ENCODE measurements at regions not wholly inside any gene's neighbourhood (a gene's known extent, or its start where the extent isn't known, plus 50 kb on each side); places are given as distances from the start of the nearest gene placed in this dataset.
"Not testable (repeated sequence)": the region's sequence is repeated elsewhere in the genome, so short reads cannot be mapped to it uniquely, and the experiment has no call there.

DNA sequence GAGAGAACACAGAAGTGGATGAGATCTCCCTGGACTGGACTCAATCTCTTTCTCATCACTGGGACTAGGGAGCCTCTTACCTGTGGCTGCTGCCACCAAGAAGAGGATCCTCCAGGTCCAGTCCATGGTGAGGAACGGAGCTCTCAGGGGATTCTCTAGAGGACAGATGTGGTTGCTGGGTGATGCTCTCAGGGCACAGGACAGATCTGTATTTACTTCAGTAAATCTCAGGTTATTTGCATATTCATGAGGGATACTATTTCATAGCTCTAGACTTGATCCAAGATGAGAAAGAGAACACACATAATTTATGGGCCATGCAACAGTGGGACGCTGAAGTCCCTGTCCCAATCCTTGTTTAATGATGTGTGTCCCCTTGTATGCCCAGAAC is 460.5 kb downstream of the TMEM121 start:
- H3K27me3 ChIP-seq: no peaks in the 10 kb centered on the region
- WGBS, 2 donors: 65 to 76% methylated on average over 2 of the region's 2 CpGs
- no peak overlapping the region for H3K4me3 ChIP-seq
- no peaks in the 10 kb centered on the region for H3K36me3 ChIP-seq (ENCODE audit: low read depth, missing control alignments)
- H3K9me3 ChIP-seq: no peaks in the 10 kb centered on the region
- TF ChIP-seq POLR2A (IDR thresholded peaks at IDR 0.05): no peak
- TF ChIP-seq, protein P1, sequence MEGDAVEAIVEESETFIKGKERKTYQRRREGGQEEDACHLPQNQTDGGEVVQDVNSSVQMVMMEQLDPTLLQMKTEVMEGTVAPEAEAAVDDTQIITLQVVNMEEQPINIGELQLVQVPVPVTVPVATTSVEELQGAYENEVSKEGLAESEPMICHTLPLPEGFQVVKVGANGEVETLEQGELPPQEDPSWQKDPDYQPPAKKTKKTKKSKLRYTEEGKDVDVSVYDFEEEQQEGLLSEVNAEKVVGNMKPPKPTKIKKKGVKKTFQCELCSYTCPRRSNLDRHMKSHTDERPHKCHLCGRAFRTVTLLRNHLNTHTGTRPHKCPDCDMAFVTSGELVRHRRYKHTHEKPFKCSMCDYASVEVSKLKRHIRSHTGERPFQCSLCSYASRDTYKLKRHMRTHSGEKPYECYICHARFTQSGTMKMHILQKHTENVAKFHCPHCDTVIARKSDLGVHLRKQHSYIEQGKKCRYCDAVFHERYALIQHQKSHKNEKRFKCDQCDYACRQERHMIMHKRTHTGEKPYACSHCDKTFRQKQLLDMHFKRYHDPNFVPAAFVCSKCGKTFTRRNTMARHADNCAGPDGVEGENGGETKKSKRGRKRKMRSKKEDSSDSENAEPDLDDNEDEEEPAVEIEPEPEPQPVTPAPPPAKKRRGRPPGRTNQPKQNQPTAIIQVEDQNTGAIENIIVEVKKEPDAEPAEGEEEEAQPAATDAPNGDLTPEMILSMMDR (IDR thresholded peaks at IDR 0.05): no peak
- no peak for DNase-seq
- no peaks in the 10 kb centered on the region for H3K4me1 ChIP-seq
- intact Hi-C loops (cut with DNase I; ENCODE audit: low total_unique reads): no loop called here
- H3K27ac ChIP-seq: no peak overlapping the region

DNA sequence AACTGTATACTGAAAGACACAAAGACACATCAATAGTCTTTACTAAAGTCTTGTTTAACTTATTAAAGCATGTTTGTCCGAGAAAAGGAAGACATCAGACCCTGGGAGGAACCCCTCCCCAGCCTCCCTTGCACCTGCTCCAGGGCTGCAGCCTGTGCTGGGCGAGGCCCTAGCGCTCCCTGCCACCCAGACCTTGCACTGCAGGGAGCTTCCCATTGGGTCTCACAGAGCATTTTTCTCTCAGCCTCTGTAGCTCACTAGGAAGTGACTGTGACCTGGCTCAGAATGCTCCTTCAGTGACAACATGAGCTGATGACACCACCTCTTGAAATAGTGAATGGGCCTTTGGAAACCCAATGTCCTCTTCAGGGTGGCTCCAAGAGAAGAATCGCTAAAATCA is 461.2 kb downstream of the TMEM121 start:
- no peak for DNase-seq
- WGBS, 2 donors: 68 to 78% methylated on average over 4 of the region's 4 CpGs
- no peaks in the 10 kb centered on the region for H3K9me3 ChIP-seq

DNA sequence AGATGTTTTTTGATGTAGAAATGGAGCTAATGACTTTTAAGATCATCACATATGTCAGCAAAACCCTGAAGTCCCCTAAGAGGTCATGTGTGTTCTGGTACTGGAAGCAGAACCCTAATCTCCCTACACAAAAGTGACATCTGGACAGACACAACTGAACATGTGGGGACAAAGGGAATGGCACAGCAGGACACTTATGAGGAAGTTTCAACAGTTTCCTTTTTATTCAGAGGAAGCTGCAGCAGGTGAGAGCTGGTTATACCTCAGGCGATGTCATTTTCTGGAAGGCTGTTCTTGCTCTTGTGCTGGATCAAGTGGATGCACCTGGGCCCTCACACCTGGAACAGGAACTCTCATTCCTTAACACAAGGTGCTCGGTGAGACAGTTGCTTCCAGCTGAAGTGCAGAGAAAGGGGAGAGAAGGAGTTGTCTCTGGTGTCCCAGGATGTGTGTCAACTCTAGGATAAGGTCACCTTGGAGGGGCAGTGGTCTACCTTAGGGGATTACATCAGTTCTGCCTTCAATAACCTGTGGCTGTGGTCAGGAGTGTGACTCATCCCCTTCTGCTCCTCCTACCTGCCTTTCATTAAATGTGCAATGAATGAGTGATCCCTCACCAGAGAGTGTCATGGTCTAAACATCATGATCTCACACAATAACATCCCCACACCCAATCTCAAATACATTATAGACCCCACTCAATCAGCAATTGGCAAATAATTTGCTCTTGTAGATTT is 463.4 kb downstream of the TMEM121 start:
- H3K4me1 ChIP-seq: no peaks in the 10 kb centered on the region
- 41 to 96% methylated on average over 2 of the region's 2 CpGs for WGBS, 2 donors
- no peak overlapping the region for H3K27ac ChIP-seq
- no peaks in the 10 kb centered on the region for H3K27me3 ChIP-seq
- no peaks in the 10 kb centered on the region for H3K9me3 ChIP-seq
- intact Hi-C loops (cut with DNase I; ENCODE audit: low total_unique reads): no loop called here
- no peak for DNase-seq
- no peak for TF ChIP-seq POLR2A (IDR thresholded peaks at IDR 0.05)
- TF ChIP-seq, protein P1 (IDR thresholded peaks at IDR 0.05): no peak
- no peaks in the 10 kb centered on the region for H3K36me3 ChIP-seq (ENCODE audit: low read depth, missing control alignments)
- H3K4me3 ChIP-seq: no peak overlapping the region

More for the DNA sequence above, 461.2 kb downstream of the TMEM121 start:
- Histone ChIP-seq H3K27ac (no peak overlapping the region), H3K4me1 (no peaks in the 10 kb centered on the region), H3K36me3 (ENCODE audit: low read depth, missing control alignments) (no peaks in the 10 kb centered on the region), H3K4me3 (no peak overlapping the region), H3K27me3 (no peaks in the 10 kb centered on the region)
- TF ChIP-seq, protein P1 (IDR thresholded peaks at IDR 0.05): no peak
- TF ChIP-seq POLR2A (IDR thresholded peaks at IDR 0.05): no peak
- intact Hi-C loops (cut with DNase I; ENCODE audit: low total_unique reads): no loop called here

DNA sequence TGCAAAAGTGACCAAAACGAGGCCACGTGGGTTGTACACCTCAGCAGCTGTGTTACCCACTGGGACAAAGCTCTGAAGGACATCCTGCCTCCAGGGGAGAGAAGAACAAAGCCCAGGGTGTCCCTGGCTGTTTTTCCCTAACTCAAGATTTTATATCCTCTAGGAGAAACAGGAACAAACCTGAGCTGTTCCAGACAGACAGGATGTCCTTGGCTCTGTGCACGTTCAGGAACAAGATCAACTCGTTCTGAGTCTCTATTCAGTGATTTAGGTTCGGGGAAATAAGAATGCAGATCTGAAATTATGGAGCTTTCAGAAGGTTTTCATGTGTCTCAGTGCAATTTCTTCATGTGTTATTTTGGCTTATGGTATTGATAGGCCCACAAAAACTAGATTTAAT is 465.3 kb downstream of the TMEM121 start:
- H3K27me3 ChIP-seq; H3K36me3 ChIP-seq (ENCODE audit: low read depth, missing control alignments); DNase-seq; H3K4me3 ChIP-seq; intact Hi-C loops (cut with DNase I; ENCODE audit: low total_unique reads); H3K9me3 ChIP-seq; H3K4me1 ChIP-seq; H3K27ac ChIP-seq: not testable (repeated sequence)
- WGBS, 2 donors: 22 to 54% methylated on average over 5 of the region's 5 CpGs

DNA sequence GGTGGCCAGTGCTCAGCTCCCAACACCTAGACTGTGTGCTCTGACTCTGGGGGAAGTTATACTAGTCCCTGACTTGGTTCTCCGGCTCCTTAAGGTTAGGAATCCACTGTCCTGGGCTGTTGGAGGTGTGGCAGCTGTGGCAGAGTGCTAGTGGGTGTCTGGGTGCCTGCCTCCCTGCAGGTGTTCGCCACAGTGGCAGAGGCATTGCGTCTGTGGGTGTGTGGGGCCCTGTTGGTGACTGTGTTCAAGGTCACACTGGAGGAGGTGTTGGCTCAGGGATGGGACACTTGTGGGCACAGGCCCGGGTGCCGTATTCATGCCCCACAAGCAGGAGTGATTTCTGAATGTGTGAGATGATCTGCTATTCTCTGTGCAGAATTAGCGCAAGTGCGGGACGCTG is 467.4 kb downstream of the TMEM121 start:
- Histone ChIP-seq H3K4me1 (no peaks in the 10 kb centered on the region), H3K4me3 (no peak overlapping the region), H3K9me3 (no peaks in the 10 kb centered on the region), H3K27ac (no peak overlapping the region), H3K27me3 (no peaks in the 10 kb centered on the region), H3K36me3 (ENCODE audit: low read depth, missing control alignments) (no peaks in the 10 kb centered on the region)
- WGBS, 2 donors: 85 to 87% methylated on average over 6 to 8 of the region's 8 CpGs
- DNase-seq: no peak
- intact Hi-C loops (cut with DNase I; ENCODE audit: low total_unique reads): no loop called here
- no peak for TF ChIP-seq POLR2A (IDR thresholded peaks at IDR 0.05)
- TF ChIP-seq, protein P1 (IDR thresholded peaks at IDR 0.05): no peak

DNA sequence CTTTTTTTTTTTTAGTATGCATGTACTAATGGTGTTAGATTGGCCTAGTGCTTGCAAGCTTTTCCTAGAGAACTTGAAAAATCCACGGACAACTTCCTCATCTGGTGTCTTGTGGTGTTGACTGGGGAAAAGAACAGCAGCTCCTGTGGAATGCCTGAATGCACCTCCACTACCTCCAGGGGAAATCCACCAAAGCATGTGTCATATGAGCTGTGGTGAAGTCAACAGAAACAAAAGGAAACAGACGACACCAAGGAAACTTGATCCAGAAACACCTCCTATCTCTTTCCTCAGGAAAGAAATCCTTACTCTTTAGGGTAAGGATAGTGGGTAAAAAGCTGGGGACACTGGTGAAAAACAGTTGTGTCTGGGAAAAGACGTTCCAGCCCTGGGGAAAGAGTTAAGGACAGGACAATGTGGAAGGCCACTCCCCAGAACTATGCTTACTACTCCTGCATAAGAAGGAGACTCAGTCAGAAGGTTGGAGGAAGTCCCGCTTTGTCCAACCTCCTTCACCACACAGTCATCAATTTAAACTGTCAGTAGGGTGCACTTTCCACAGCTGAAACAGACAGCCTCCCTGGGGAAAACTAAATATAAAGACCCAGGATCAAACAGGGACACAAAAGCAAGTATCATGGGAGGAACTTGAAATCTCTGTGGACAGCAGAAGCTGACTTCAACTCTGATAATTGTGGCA is 468.8 kb downstream of the TMEM121 start:
- H3K27me3 ChIP-seq; H3K27ac ChIP-seq; DNase-seq; intact Hi-C loops (cut with DNase I; ENCODE audit: low total_unique reads); H3K4me1 ChIP-seq; H3K36me3 ChIP-seq (ENCODE audit: low read depth, missing control alignments); H3K4me3 ChIP-seq; H3K9me3 ChIP-seq: not testable (repeated sequence)
- WGBS, 2 donors: 61 to 71% methylated on average over 3 to 4 of the region's 4 CpGs

DNA sequence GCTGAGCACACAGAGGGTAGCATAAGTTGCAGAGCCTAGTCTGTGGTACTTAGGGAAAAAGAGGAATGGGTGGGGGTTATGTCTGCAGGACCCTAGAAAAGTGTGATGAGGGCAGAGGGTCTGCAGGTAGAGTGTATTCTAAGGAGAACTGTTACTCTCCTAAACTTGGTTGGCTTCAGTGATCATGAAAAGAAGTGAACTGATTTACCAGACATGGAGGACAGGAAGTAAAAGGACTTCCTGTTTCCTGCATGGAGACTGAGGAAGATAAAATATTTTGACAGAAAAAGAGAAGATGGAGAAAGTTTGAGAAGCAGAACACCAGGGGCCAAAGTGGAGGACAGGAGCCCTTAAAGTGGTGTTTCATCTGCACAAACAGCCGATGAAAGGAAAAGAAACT is 472.2 kb downstream of the TMEM121 start:
- H3K9me3 ChIP-seq; H3K36me3 ChIP-seq (ENCODE audit: low read depth, missing control alignments); DNase-seq; H3K27ac ChIP-seq; H3K27me3 ChIP-seq; H3K4me3 ChIP-seq; intact Hi-C loops (cut with DNase I; ENCODE audit: low total_unique reads); H3K4me1 ChIP-seq: not testable (repeated sequence)
- whole genome bisulfite sequencing, 2 donors: 72 to 77% methylated on average over 1 of the region's 1 CpG

Data from testis (tissue), 2 donors.